ENCODE measurements at regions not wholly inside any gene's neighbourhood (a gene's known extent, or its start where the extent isn't known, plus 50 kb on each side); places are given as distances from the start of the nearest gene placed in this dataset.

GRCh38 chr3:55373423-55373822 is 113.7 kb downstream of the WNT5A start:
- H3K9ac ChIP-seq (ENCODE audit: low read depth in 2 of 2, low read length in 2 of 2): no peak overlapping the region
- no peak overlapping the region for H3K4me3 ChIP-seq
- H3K27ac ChIP-seq: no peak overlapping the region
- no peak for TF ChIP-seq CTCF (IDR thresholded peaks at IDR 0.05)
- no peaks in the 10 kb centered on the region for H3K36me3 ChIP-seq
- no peak for DNase-seq
- no peaks in the 10 kb centered on the region for H3K27me3 ChIP-seq
- H3K4me1 ChIP-seq: no peaks in the 10 kb centered on the region
- H3K9me3 ChIP-seq: no peaks in the 10 kb centered on the region
- intact Hi-C loops (cut with DNase I): no loop called here

GRCh38 chr3:55370272-55370671 is 116.8 kb downstream of the WNT5A start:
- Histone ChIP-seq H3K9ac (ENCODE audit: low read depth in 2 of 2, low read length in 2 of 2) (no peak overlapping the region), H3K9me3 (no peaks in the 10 kb centered on the region), H3K27me3 (no peaks in the 10 kb centered on the region), H3K4me1 (no peaks in the 10 kb centered on the region), H3K27ac (no peak overlapping the region), H3K36me3 (no peaks in the 10 kb centered on the region), H3K4me3 (no peak overlapping the region)
- no peak for DNase-seq
- intact Hi-C loops (cut with DNase I): no loop called here
- TF ChIP-seq CTCF (IDR thresholded peaks at IDR 0.05): no peak

- no peak for DNase-seq
- no peak for TF ChIP-seq CTCF (IDR thresholded peaks at IDR 0.05)
- Histone ChIP-seq H3K4me1 (no peaks in the 10 kb centered on the region), H3K9me3 (no peaks in the 10 kb centered on the region), H3K27me3 (no peaks in the 10 kb centered on the region), H3K36me3 (no peaks in the 10 kb centered on the region), H3K9ac (ENCODE audit: low read depth in 2 of 2, low read length in 2 of 2) (no peak overlapping the region), H3K4me3 (no peak overlapping the region), H3K27ac (no peak overlapping the region)
- intact Hi-C loops (cut with DNase I): no loop called here
Observed at GRCh38 chr3:55369141-55369847, 117.8 kb downstream of the WNT5A start.

- Histone ChIP-seq H3K27me3 (no peaks in the 10 kb centered on the region), H3K36me3 (no peaks in the 10 kb centered on the region), H3K9me3 (no peaks in the 10 kb centered on the region), H3K4me3 (no peak overlapping the region), H3K4me1 (no peaks in the 10 kb centered on the region), H3K9ac (ENCODE audit: low read depth in 2 of 2, low read length in 2 of 2) (no peak overlapping the region), H3K27ac (no peak overlapping the region)
- no peak for TF ChIP-seq CTCF (IDR thresholded peaks at IDR 0.05)
- no peak for DNase-seq
- intact Hi-C loops (cut with DNase I): no loop called here
Observed at GRCh38 chr3:55368366-55368765, 118.7 kb downstream of the WNT5A start.

GRCh38 chr3:55367384-55367783 is 119.7 kb downstream of the WNT5A start:
- Histone ChIP-seq H3K9ac (ENCODE audit: low read depth in 2 of 2, low read length in 2 of 2) (no peak overlapping the region), H3K9me3 (no peaks in the 10 kb centered on the region), H3K27ac (no peak overlapping the region), H3K27me3 (no peaks in the 10 kb centered on the region), H3K36me3 (no peaks in the 10 kb centered on the region), H3K4me1 (no peaks in the 10 kb centered on the region), H3K4me3 (no peak overlapping the region)
- intact Hi-C loops (cut with DNase I): no loop called here
- no peak for TF ChIP-seq CTCF (IDR thresholded peaks at IDR 0.05)
- DNase-seq: no peak

Data from colonic mucosa (tissue), 4 donors.